B cell (primary cell): ENCODE measurements at regions not wholly inside any gene's neighbourhood (a gene's known extent, or its start where the extent isn't known, plus 50 kb on each side); places are given as distances from the start of the nearest gene placed in this dataset.

Experiments
- ATAC-seq: fragments of 200-7000 bp; cut with Tn5 transposase; one replicate; pipeline ENCODE4 v1.10.0; 2021; ENCODE audit warnings: low read depth, mild to moderate bottlenecking, moderate number of reproducible peaks, moderate library complexity
- CTCF ChIA-PET: fragments of 350-600 bp; sonication (Branson Sonifier 250); formaldehyde crosslinking; loops from one replicate; lab custom pipeline; 2021; ENCODE audit warnings: antibody characterized with exemption, inconsistent platforms; lab: Charles Lee
- POLR2A ChIA-PET: fragments of 350-600 bp; sonication (Branson Sonifier 250); formaldehyde crosslinking; loops from one replicate; lab custom pipeline; 2021; ENCODE audit warnings: antibody characterized with exemption; lab: Charles Lee
- DNase-seq: peaks from one replicate; pipeline ENCODE4 v3.0.0; 2013
- H2AFZ ChIP-seq: 2 replicates; pipeline ENCODE4 v1.6.1; 2012; ENCODE audit warnings: mild to moderate bottlenecking, low read depth, low read length; ENCODE audit not compliant: insufficient read depth, poor library complexity, severe bottlenecking
- H3K27ac ChIP-seq, 2 donors: 1 replicate in 1 of 2; 2 replicates in 1 of 2; pipeline ENCODE4 v1.5.1; 2012 to 2013; ENCODE audit warnings: low read length in 2 of 2, mild to moderate bottlenecking in 2 of 2, moderate library complexity in 1 of 2
- H3K27me3 ChIP-seq, 4 experiments: fragments of 200-600 bp in 1 of 4; sonication (generic) in 1 of 4; replicated peaks in 1 of 4; 1 replicate in 2 of 4; 2 replicates in 2 of 4; pipeline versions ENCODE4 v1.6.1 to v1.7.0; 2013 to 2016; ENCODE audit warnings: low read length in 3 of 4, mild to moderate bottlenecking in 2 of 4, mixed read lengths in 1 of 4, moderate library complexity in 1 of 4; ENCODE audit not compliant: insufficient read depth in 4 of 4, control insufficient read depth in 3 of 4; ENCODE audit errors: control extremely low read depth in 1 of 4
- H3K36me3 ChIP-seq, 2 experiments: replicated peaks in 1 of 2; 1 replicate in 1 of 2; 2 replicates in 1 of 2; pipeline versions ENCODE4 v1.6.1 to v1.7.1; 2013; ENCODE audit warnings: low read length in 1 of 2; ENCODE audit not compliant: insufficient read depth in 2 of 2, control insufficient read depth in 1 of 2; ENCODE audit errors: control extremely low read depth in 1 of 2, extremely low read depth in 1 of 2
- H3K4me1 ChIP-seq, 2 donors: fragments of 200-600 bp in 1 of 2; sonication (generic) in 1 of 2; 1 replicate in 1 of 2; 2 replicates in 1 of 2; pipeline versions ENCODE4 v1.5.1 to v1.6.1; 2013 to 2017; ENCODE audit warnings: low read length in 2 of 2; ENCODE audit not compliant: control insufficient read depth in 2 of 2, insufficient read depth in 2 of 2
- H3K4me2 ChIP-seq: replicated peaks from 2 replicates; pipeline ENCODE3; 2012; ENCODE audit warnings: mild to moderate bottlenecking, low read depth, low read length; ENCODE audit not compliant: poor library complexity, severe bottlenecking
- H3K4me3 ChIP-seq, 5 experiments: fragments of 200-600 bp in 1 of 5; sonication (generic) in 1 of 5; 1 replicate in 3 of 5; 2 replicates in 2 of 5; pipeline versions ENCODE4 v1.5.1 to v1.7.0; 2011 to 2016; ENCODE audit warnings: low read length in 4 of 5, mild to moderate bottlenecking in 4 of 5, low read depth in 2 of 5, control low read depth in 1 of 5, moderate library complexity in 1 of 5; ENCODE audit not compliant: insufficient read depth in 1 of 5; ENCODE audit errors: control extremely low read depth in 1 of 5, extremely low read depth in 1 of 5
- H3K79me2 ChIP-seq: fragments of 200-600 bp; sonication (generic); one replicate; pipeline ENCODE4 v1.6.0; 2016; ENCODE audit warnings: low read length; ENCODE audit not compliant: control insufficient read depth, insufficient read depth
- H3K9ac ChIP-seq: fragments of 200-600 bp; sonication (generic); 2 replicates; pipeline ENCODE4 v1.6.1; 2017; ENCODE audit warnings: mild to moderate bottlenecking, low read length, moderate library complexity
- H3K9me3 ChIP-seq, 3 donors: one replicate each; pipeline versions ENCODE4 v1.6.1 to v1.7.1; 2013; ENCODE audit warnings: low read length in 2 of 3; ENCODE audit not compliant: control insufficient read depth in 2 of 3, insufficient read depth in 1 of 3; ENCODE audit errors: control extremely low read depth in 1 of 3
- H4K20me1 ChIP-seq: 2 replicates; pipeline ENCODE4 v1.6.0; 2012; ENCODE audit warnings: mild to moderate bottlenecking, low read length; ENCODE audit not compliant: insufficient read depth, control insufficient read depth, poor library complexity, severe bottlenecking
- H3K27ac Mint-ChIP-seq: one replicate; pipeline ENCODE4 v1.8.0; 2021; ENCODE audit warnings: mixed read lengths
- H3K27me3 Mint-ChIP-seq: one replicate; pipeline ENCODE4 v1.8.0; 2021; ENCODE audit warnings: mixed read lengths
- H3K4me1 Mint-ChIP-seq: one replicate; pipeline ENCODE4 v1.8.0; 2021; ENCODE audit warnings: mixed read lengths
- H3K4me3 Mint-ChIP-seq: one replicate; pipeline ENCODE4 v1.8.0; 2021; ENCODE audit warnings: mixed read lengths
- H3K9me3 Mint-ChIP-seq: one replicate; pipeline ENCODE4 v1.8.0; 2022; ENCODE audit warnings: mixed read lengths; ENCODE audit not compliant: insufficient read depth
- CTCF ChIP-seq: fragments of 200-600 bp; IDR thresholded peaks from one replicate; pipeline ENCODE4 v1.8.0; 2022; ENCODE audit warnings: antibody characterized with exemption, mild to moderate bottlenecking
- EZH2 ChIP-seq: IDR thresholded peaks from 2 replicates; pipeline ENCODE4 v1.6.1; 2012; ENCODE audit warnings: borderline replicate concordance, low read depth, mild to moderate bottlenecking, moderate library complexity, low read length; ENCODE audit not compliant: insufficient read depth, poor library complexity, severe bottlenecking
- WGBS: methylation state at CpG from one replicate; pipeline ENCODE4 v1.1.5; 2013; ENCODE audit warnings: missing lambda C conversion rate; ENCODE audit not compliant: insufficient coverage; 5-methylcytosine and 5-hydroxymethylcytosine counted together
- intact Hi-C: fragments of 100-400 bp; cut with micrococcal nuclease; formaldehyde crosslinking; loops from one replicate; pipeline ENCODE4 v1.10.0; 2022

GRCh38 chr6:155913816-155914215 lies 458.2 kb upstream of the NOX3 start:
- H3K4me1 ChIP-seq: no peaks in the 10 kb centered on the region
- CTCF ChIA-PET: no interaction called here
- no peak for ATAC-seq

GRCh38 chr6:155909710-155910109 lies 454.1 kb upstream of the NOX3 start:
- Histone ChIP-seq H2AFZ (no peak overlapping the region), H3K27ac (no peak overlapping the region), H3K36me3 (no peaks in the 10 kb centered on the region), H3K79me2 (no peaks in the 10 kb centered on the region), H3K27me3 (no peaks in the 10 kb centered on the region), H3K9ac (no peak overlapping the region), H4K20me1 (no peaks in the 10 kb centered on the region), H3K4me3 (no peak overlapping the region), H3K4me1 (no peaks in the 10 kb centered on the region), H3K9me3 (peaks cover 4 to 17% (median 13%) of the 10 kb centered on the region in 3 donors), H3K4me2 (no peak overlapping the region)
- Mint-ChIP-seq H3K4me1 (no peaks in the 10 kb centered on the region), H3K27me3 (no peaks in the 10 kb centered on the region), H3K27ac (no peak overlapping the region), H3K9me3 (peaks cover 10% of the 10 kb centered on the region), H3K4me3 (no peak overlapping the region)
- no CpG with 5 or more reads among the region's 2 CpGs for WGBS
- ChIA-PET POLR2A (no interaction called here), CTCF (no interaction called here)
- ATAC-seq (no peak), DNase-seq (no peak)
- TF ChIP-seq EZH2 (no peak), CTCF (no peak)
- intact Hi-C loops: no loop called here

More at GRCh38 chr6:155913816-155914215, 458.2 kb upstream of the NOX3 start:
- intact Hi-C loops: no loop called here
- Histone ChIP-seq H4K20me1 (no peaks in the 10 kb centered on the region), H3K36me3 (no peaks in the 10 kb centered on the region), H3K79me2 (no peaks in the 10 kb centered on the region), H3K27me3 (no peaks in the 10 kb centered on the region), H3K4me3 (no peak overlapping the region), H2AFZ (no peak overlapping the region), H3K9ac (no peak overlapping the region), H3K9me3 (peaks cover 0 to 14% (median 10%) of the 10 kb centered on the region in 3 donors), H3K27ac (no peak overlapping the region), H3K4me2 (no peak overlapping the region)
- no peak for DNase-seq
- Mint-ChIP-seq H3K27ac (no peak overlapping the region), H3K9me3 (peaks cover 2% of the 10 kb centered on the region), H3K27me3 (no peaks in the 10 kb centered on the region), H3K4me1 (no peaks in the 10 kb centered on the region), H3K4me3 (no peak overlapping the region)
- WGBS: 97% methylated on average over 6 of the region's 8 CpGs
- TF ChIP-seq EZH2 (no peak), CTCF (no peak)
- POLR2A ChIA-PET: no interaction called here
